ENCODE measurements at regions not wholly inside any gene's neighbourhood (a gene's known extent, or its start where the extent isn't known, plus 50 kb on each side); places are given as distances from the start of the nearest gene placed in this dataset.
"Not testable (repeated sequence)": the region's sequence is repeated elsewhere in the genome, so short reads cannot be mapped to it uniquely, and the experiment has no call there.

GRCh38 chr2:160606341-160606740 lies 112.7 kb upstream of the RBMS1 start:
- Mint-ChIP-seq H3K27ac (no peak overlapping the region), H3K4me3 (no peak overlapping the region), H3K4me1 (no peaks in the 10 kb centered on the region), H3K9me3 (no peaks in the 10 kb centered on the region), H3K36me3 (no peaks in the 10 kb centered on the region), H3K27me3 (peaks cover 18% of the 10 kb centered on the region)
- no peak for ATAC-seq

- Mint-ChIP-seq H3K9me3 (no peaks in the 10 kb centered on the region), H3K27me3 (peaks cover 24% of the 10 kb centered on the region), H3K36me3 (no peaks in the 10 kb centered on the region), H3K27ac (no peak overlapping the region), H3K4me3 (no peak overlapping the region), H3K4me1 (no peaks in the 10 kb centered on the region)
- ATAC-seq: no peak
These were observed 115.0 kb upstream of the RBMS1 start for GRCh38 chr2:160608599-160608998.

- no peaks in the 10 kb centered on the region for H3K9me3 Mint-ChIP-seq
- H3K4me1 Mint-ChIP-seq: no peaks in the 10 kb centered on the region
- H3K27me3 Mint-ChIP-seq: peaks cover 26% of the 10 kb centered on the region
These were observed 115.7 kb upstream of the RBMS1 start for GRCh38 chr2:160609346-160609745.

GRCh38 chr2:160610041-160610440 lies 116.4 kb upstream of the RBMS1 start:
- H3K36me3 Mint-ChIP-seq: no peaks in the 10 kb centered on the region
- no peak for ATAC-seq
- no peak overlapping the region for H3K4me3 Mint-ChIP-seq

More at GRCh38 chr2:160609346-160609745, 115.7 kb upstream of the RBMS1 start:
- no peak overlapping the region for H3K4me3 Mint-ChIP-seq
- ATAC-seq: no peak
- H3K27ac Mint-ChIP-seq: no peak overlapping the region
- no peaks in the 10 kb centered on the region for H3K36me3 Mint-ChIP-seq

GRCh38 chr2:160612266-160612856 lies 118.8 kb upstream of the RBMS1 start:
- no peak for ATAC-seq
- Mint-ChIP-seq H3K4me1 (no peaks in the 10 kb centered on the region), H3K27ac (no peak overlapping the region), H3K9me3 (peaks cover 10% of the 10 kb centered on the region), H3K27me3 (peaks cover 47% of the 10 kb centered on the region), H3K36me3 (peaks cover 6% of the 10 kb centered on the region), H3K4me3 (no peak overlapping the region)

More at GRCh38 chr2:160610041-160610440, 116.4 kb upstream of the RBMS1 start:
- Mint-ChIP-seq H3K27ac (no peak overlapping the region), H3K27me3 (peaks cover 33% of the 10 kb centered on the region), H3K9me3 (peaks cover 3% of the 10 kb centered on the region), H3K4me1 (no peaks in the 10 kb centered on the region)

GRCh38 chr2:160613466-160614153 lies 120.0 kb upstream of the RBMS1 start:
- H3K27ac Mint-ChIP-seq: no peak overlapping the region
- H3K27me3 Mint-ChIP-seq: peaks cover 52% of the 10 kb centered on the region
- no peak for ATAC-seq
- H3K36me3 Mint-ChIP-seq: peaks cover 6% of the 10 kb centered on the region
- H3K4me3 Mint-ChIP-seq: no peak overlapping the region
- H3K4me1 Mint-ChIP-seq: no peaks in the 10 kb centered on the region
- H3K9me3 Mint-ChIP-seq: peaks cover 10% of the 10 kb centered on the region

- no peak overlapping the region for H3K27ac Mint-ChIP-seq
- H3K4me1 Mint-ChIP-seq: no peaks in the 10 kb centered on the region
- peaks cover 10% of the 10 kb centered on the region for H3K9me3 Mint-ChIP-seq
- ATAC-seq: no peak
- H3K4me3 Mint-ChIP-seq: no peak overlapping the region
- H3K36me3 Mint-ChIP-seq: peaks cover 6% of the 10 kb centered on the region
- H3K27me3 Mint-ChIP-seq: peaks cover 52% of the 10 kb centered on the region
These were observed 120.8 kb upstream of the RBMS1 start for GRCh38 chr2:160614391-160614790.

- Mint-ChIP-seq H3K27ac (no peak overlapping the region), H3K4me3 (no peak overlapping the region), H3K27me3 (peaks cover 50% of the 10 kb centered on the region), H3K36me3 (peaks cover 6% of the 10 kb centered on the region), H3K9me3 (peaks cover 10% of the 10 kb centered on the region), H3K4me1 (no peaks in the 10 kb centered on the region)
- ATAC-seq: no peak
These were observed 122.1 kb upstream of the RBMS1 start for GRCh38 chr2:160615706-160616105.

GRCh38 chr2:160616149-160616548 lies 122.5 kb upstream of the RBMS1 start:
- peaks cover 6% of the 10 kb centered on the region for H3K36me3 Mint-ChIP-seq
- H3K4me1 Mint-ChIP-seq: no peaks in the 10 kb centered on the region
- H3K4me3 Mint-ChIP-seq: no peak overlapping the region
- no peak overlapping the region for H3K27ac Mint-ChIP-seq
- H3K27me3 Mint-ChIP-seq: peaks cover 46% of the 10 kb centered on the region
- ATAC-seq: no peak
- H3K9me3 Mint-ChIP-seq: peaks cover 10% of the 10 kb centered on the region

- no peak overlapping the region for H3K27ac Mint-ChIP-seq
- H3K9me3 Mint-ChIP-seq: peaks cover 7% of the 10 kb centered on the region
- H3K27me3 Mint-ChIP-seq: peaks cover 11% of the 10 kb centered on the region
- no peaks in the 10 kb centered on the region for H3K4me1 Mint-ChIP-seq
- no peak for ATAC-seq
- H3K36me3 Mint-ChIP-seq: no peaks in the 10 kb centered on the region
- H3K4me3 Mint-ChIP-seq: no peak overlapping the region
These were observed 128.1 kb upstream of the RBMS1 start for GRCh38 chr2:160621748-160622147.

GRCh38 chr2:160628020-160628637 lies 134.5 kb upstream of the RBMS1 start:
- ATAC-seq, H3K27ac Mint-ChIP-seq, H3K4me1 Mint-ChIP-seq, H3K9me3 Mint-ChIP-seq, H3K27me3 Mint-ChIP-seq, H3K36me3 Mint-ChIP-seq, H3K4me3 Mint-ChIP-seq: not testable (repeated sequence)

GRCh38 chr2:160628811-160629210 lies 135.2 kb upstream of the RBMS1 start:
- H3K9me3 Mint-ChIP-seq: peaks cover 7% of the 10 kb centered on the region
- no peak for ATAC-seq

GRCh38 chr2:160630801-160631590 lies 137.4 kb upstream of the RBMS1 start:
- Mint-ChIP-seq H3K9me3 (no peaks in the 10 kb centered on the region), H3K27ac (no peak overlapping the region), H3K4me1 (no peaks in the 10 kb centered on the region), H3K27me3 (no peaks in the 10 kb centered on the region), H3K36me3 (no peaks in the 10 kb centered on the region), H3K4me3 (no peak overlapping the region)
- ATAC-seq: no peak

More at GRCh38 chr2:160628811-160629210, 135.2 kb upstream of the RBMS1 start:
- Mint-ChIP-seq H3K36me3 (no peaks in the 10 kb centered on the region), H3K27me3 (no peaks in the 10 kb centered on the region), H3K27ac (no peak overlapping the region), H3K4me3 (no peak overlapping the region), H3K4me1 (no peaks in the 10 kb centered on the region)

- Mint-ChIP-seq H3K27ac (no peak overlapping the region), H3K36me3 (no peaks in the 10 kb centered on the region), H3K4me3 (no peak overlapping the region), H3K9me3 (no peaks in the 10 kb centered on the region), H3K4me1 (no peaks in the 10 kb centered on the region), H3K27me3 (peaks cover 9% of the 10 kb centered on the region)
- ATAC-seq: no peak
These were observed 138.7 kb upstream of the RBMS1 start for GRCh38 chr2:160632084-160632975.

Data from stimulated activated memory B cell treated with anti-CD40 and anti-IgM and Interleukin-4, amounts not matched to agents 10 μg/mL and 1 μg/mL and 100 μg/mL, for 72 hours (primary cell).